ENCODE measurements at regions not wholly inside any gene's neighbourhood (a gene's known extent, or its start where the extent isn't known, plus 50 kb on each side); places are given as distances from the start of the nearest gene placed in this dataset.
A peak's percentile ranks its signal among the peaks of the same experiment; 100 is the strongest.

DNA sequence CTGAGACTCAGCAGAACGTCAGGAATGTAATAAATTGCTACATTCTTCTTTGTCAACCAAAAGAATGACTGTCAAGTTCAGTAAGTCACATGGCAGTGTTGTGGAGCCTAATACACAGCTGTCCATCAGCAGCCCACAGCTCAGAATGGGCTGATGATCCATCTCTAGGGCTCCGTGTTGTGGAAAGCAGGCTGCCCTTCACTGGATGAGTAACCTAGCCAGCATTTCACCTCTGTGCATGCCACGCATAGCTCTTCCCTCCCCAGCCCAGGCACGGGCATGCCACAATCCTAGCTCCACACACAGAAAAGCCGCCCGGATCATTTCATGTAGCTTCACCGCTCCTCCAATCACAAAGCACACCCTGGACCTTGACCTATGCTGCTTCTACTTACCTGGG is 878.0 kb upstream of the TMEM132C start:
- H3K4me3 ChIP-seq (ENCODE audit: low read depth, low read length): no peak overlapping the region
- no peak for DNase-seq (ENCODE audit: low read depth, low spot score)
- POLR2A ChIA-PET: no interaction called here
- CTCF ChIA-PET: interaction anchor here (1.2 to 2.2 kb wide), 5 partner anchors 8 to 288 kb away, joined by 3 to 9 read pairs (median 5); no protein-coding TSS in a partner anchor
- TF ChIP-seq CTCF (IDR thresholded peaks at IDR 0.05; ENCODE audit: insufficient read depth, low read length, missing control alignments): no peak

DNA sequence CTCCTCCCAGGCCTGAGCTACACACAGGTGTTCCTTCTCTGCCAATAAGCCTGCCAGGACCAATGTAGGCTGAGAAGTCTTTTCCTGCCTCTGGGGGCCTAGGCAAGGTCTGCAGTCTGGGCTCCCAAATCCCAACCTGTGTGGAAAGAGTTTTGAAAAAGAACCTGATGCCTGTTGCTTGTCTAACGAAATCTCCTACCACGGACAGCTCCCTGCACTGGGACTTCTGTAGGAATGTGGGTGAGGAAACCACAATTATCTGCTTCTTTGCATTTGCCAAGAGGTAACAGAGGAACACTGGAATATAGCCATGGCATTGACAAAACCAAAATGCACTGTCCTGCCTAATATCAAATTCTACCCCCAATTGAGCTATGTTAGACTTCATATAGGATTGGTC is 877.0 kb upstream of the TMEM132C start:
- ChIA-PET CTCF (interaction anchor here (1.2 to 2.2 kb wide), 4 partner anchors 9 to 287 kb away, joined by 3 to 9 read pairs (median 6); no protein-coding TSS in a partner anchor), POLR2A (no interaction called here)
- no peak for TF ChIP-seq CTCF (IDR thresholded peaks at IDR 0.05; ENCODE audit: insufficient read depth, low read length, missing control alignments)
- no peak overlapping the region for H3K4me3 ChIP-seq (ENCODE audit: low read depth, low read length)
- peak; percentile 36 for DNase-seq (ENCODE audit: low read depth, low spot score)

GRCh38 chr12:127393465-127393864 is 873.5 kb upstream of the TMEM132C start:
- CTCF ChIA-PET: interaction anchor here (1.8 to 4.2 kb wide), 2 partner anchors 284 to 534 kb away, joined by 6 to 21 read pairs; no protein-coding TSS in a partner anchor
- POLR2A ChIA-PET: no interaction called here
- no peak overlapping the region for H3K4me3 ChIP-seq (ENCODE audit: low read depth, low read length)
- TF ChIP-seq CTCF (IDR thresholded peaks at IDR 0.05; ENCODE audit: insufficient read depth, low read length, missing control alignments): no peak
- no peak for DNase-seq (ENCODE audit: low read depth, low spot score)

GRCh38 chr12:127393896-127394295 is 873.1 kb upstream of the TMEM132C start:
- no peak for TF ChIP-seq CTCF (IDR thresholded peaks at IDR 0.05; ENCODE audit: insufficient read depth, low read length, missing control alignments)
- ChIA-PET POLR2A (no interaction called here), CTCF (interaction anchor here (1.3 to 4.2 kb wide), 3 partner anchors 12 to 533 kb away, joined by 4 to 21 read pairs (median 6); no protein-coding TSS in a partner anchor)
- no peak overlapping the region for H3K4me3 ChIP-seq (ENCODE audit: low read depth, low read length)
- DNase-seq (ENCODE audit: low read depth, low spot score): peak; percentile 45

- DNase-seq (ENCODE audit: low read depth, low spot score): no peak
- POLR2A ChIA-PET: no interaction called here
- no peak for TF ChIP-seq CTCF (IDR thresholded peaks at IDR 0.05; ENCODE audit: insufficient read depth, low read length, missing control alignments)
- CTCF ChIA-PET: interaction anchor here (1.0 to 1.3 kb wide), 2 partner anchors 15 to 281 kb away, joined by 3 to 4 read pairs; no protein-coding TSS in a partner anchor
- H3K4me3 ChIP-seq (ENCODE audit: low read depth, low read length): no peak overlapping the region
Observed at GRCh38 chr12:127396734-127397133, 870.2 kb upstream of the TMEM132C start.

- CTCF ChIA-PET: interaction anchor here (0.7 to 1.3 kb wide), 3 partner anchors 10 to 279 kb away, joined by 3 to 4 read pairs (median 3); no protein-coding TSS in a partner anchor
- POLR2A ChIA-PET: no interaction called here
- DNase-seq (ENCODE audit: low read depth, low spot score): no peak
- TF ChIP-seq CTCF (IDR thresholded peaks at IDR 0.05; ENCODE audit: insufficient read depth, low read length, missing control alignments): no peak
- no peak overlapping the region for H3K4me3 ChIP-seq (ENCODE audit: low read depth, low read length)
Observed at GRCh38 chr12:127398016-127398710, 868.8 kb upstream of the TMEM132C start.
